ENCODE measurements at regions not wholly inside any gene's neighbourhood (a gene's known extent, or its start where the extent isn't known, plus 50 kb on each side); places are given as distances from the start of the nearest gene placed in this dataset.
A peak's percentile ranks its signal among the peaks of the same experiment; 100 is the strongest.

DNA sequence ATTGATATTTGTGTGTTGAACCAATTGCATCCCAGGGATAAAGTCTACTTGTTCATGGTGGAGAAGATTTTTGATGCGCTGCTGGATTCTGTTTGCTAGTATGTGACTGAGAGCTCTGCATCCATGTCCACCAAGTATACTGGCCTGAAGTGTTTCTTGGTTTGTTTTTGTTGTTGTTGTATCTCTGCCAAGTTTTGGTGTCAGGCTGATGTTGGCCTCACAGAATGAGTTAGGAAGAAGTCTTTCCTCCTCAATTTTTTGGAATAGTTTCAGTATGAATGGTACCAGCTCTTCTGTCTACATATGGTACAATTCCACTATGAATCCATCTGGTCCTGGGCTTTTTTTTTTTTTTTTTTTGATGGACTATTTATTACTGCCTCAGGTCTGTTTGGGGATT lies 50.9 kb upstream of the OSTN start:
- no peak overlapping the region for H3K27ac ChIP-seq
- TF ChIP-seq CTCF (IDR thresholded peaks at IDR 0.05) (no peak), ZFX (IDR thresholded peaks at IDR 0.05; ENCODE audit: borderline replicate concordance) (no peak)

- H3K27ac ChIP-seq = no peak overlapping the region
Observed at GRCh38 chr3:191143224-191143623, 55.8 kb upstream of the OSTN start.

DNA sequence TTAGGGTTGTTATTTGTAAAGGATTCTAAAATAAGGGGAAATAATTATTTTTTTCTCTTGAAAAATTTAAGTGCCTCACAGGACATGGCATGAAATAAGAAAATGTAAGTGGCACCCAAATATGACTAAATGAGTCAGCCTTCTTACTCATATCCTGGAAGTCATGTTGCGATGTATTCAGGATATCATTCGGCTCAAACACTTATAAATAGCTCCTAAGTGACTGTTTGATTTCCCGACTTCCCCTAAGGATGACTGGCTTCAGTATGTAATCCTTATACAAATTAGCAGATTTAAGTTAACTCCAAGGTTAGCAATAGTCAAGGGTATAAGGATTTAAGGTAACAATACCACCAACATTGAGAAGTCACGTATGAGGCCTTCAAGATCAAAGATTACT lies 57.3 kb upstream of the OSTN start:
- H3K27ac ChIP-seq = no peak overlapping the region
- no peak for TF ChIP-seq ZFX (IDR thresholded peaks at IDR 0.05; ENCODE audit: borderline replicate concordance)
- TF ChIP-seq CTCF (IDR thresholded peaks at IDR 0.05) = no peak

More at GRCh38 chr3:191143224-191143623, 55.8 kb upstream of the OSTN start:
- TF ChIP-seq CTCF (IDR thresholded peaks at IDR 0.05) (no peak), ZFX (IDR thresholded peaks at IDR 0.05; ENCODE audit: borderline replicate concordance) (no peak)

GRCh38 chr3:191139736-191140135 lies 59.3 kb upstream of the OSTN start:
- H3K27ac ChIP-seq = no peak overlapping the region
- TF ChIP-seq ZFX (IDR thresholded peaks at IDR 0.05; ENCODE audit: borderline replicate concordance) (no peak), CTCF (IDR thresholded peaks at IDR 0.05) (no peak)

DNA sequence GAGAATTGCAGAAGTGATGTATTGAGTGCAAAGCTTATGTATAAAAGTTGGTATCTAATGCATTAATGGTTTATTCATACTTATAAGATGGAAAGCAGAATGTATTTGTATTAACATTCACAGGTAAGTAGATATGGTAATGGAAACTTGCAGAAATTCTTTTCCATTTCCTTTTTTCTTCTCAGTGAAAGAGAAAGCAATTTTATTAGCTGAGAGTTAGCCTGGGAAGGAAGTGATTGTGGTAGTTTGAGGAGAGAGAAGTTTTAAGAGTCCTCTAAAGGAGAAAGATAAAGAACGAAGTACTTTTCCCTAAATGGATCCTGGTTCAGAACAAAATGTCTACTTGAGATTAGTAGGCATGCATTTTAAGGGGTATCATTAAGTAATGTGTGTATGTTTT lies 60.1 kb upstream of the OSTN start:
- H3K27ac ChIP-seq = no peak overlapping the region
- TF ChIP-seq ZFX (IDR thresholded peaks at IDR 0.05; ENCODE audit: borderline replicate concordance) (no peak), CTCF (IDR thresholded peaks at IDR 0.05) (no peak)

DNA sequence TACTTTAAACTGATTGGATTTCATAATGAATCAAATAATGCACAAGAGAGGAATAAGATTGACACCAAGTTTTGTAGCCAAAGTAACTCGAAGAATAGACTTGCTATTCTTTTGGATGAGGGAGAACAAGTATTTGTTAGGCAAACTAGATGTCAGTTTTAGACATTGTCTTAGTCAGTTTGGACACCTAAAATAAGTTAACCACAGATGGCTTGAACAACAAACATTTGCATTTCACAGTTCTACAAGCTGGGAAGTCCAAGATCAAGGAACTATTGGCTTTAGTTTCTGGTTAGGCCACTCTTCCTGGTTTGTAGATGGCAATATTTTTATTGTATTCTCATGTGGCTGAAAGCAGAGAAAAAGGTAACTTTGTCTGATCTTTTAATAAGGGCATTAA lies 61.3 kb upstream of the OSTN start:
- H3K27ac ChIP-seq = no peak overlapping the region
- TF ChIP-seq CTCF (IDR thresholded peaks at IDR 0.05) = no peak
- no peak for TF ChIP-seq ZFX (IDR thresholded peaks at IDR 0.05; ENCODE audit: borderline replicate concordance)

- TF ChIP-seq CTCF (IDR thresholded peaks at IDR 0.05) (peak; percentile 47), ZFX (IDR thresholded peaks at IDR 0.05; ENCODE audit: borderline replicate concordance) (no peak)
- no peak overlapping the region for H3K27ac ChIP-seq
Observed at GRCh38 chr3:191136347-191136746, 62.7 kb upstream of the OSTN start.
